A549 (cell line): ENCODE measurements at regions not wholly inside any gene's neighbourhood (a gene's known extent, or its start where the extent isn't known, plus 50 kb on each side); places are given as distances from the start of the nearest gene placed in this dataset.

Source experiments
- ATAC-seq, 2 experiments: fragments of 200-7000 bp in 1 of 2; fragments of >200 bp in 1 of 2; cut with Nextera tagmentation in 1 of 2; cut with Tn5 transposase in 1 of 2; 3 replicates each; pipeline versions ENCODE4 v1.8.0 to v1.9.1; 2018 to 2020; ENCODE audit warnings: mild to moderate bottlenecking in 1 of 2, moderate library complexity in 1 of 2
- CTCF ChIA-PET: fragments of 300-600 bp; sonication (Branson Sonifier 250); formaldehyde crosslinking; extraction: SDS; loops from one replicate; lab custom pipeline; 2021; ENCODE audit warnings: antibody characterized with exemption, inconsistent platforms; lab: Yijun Ruan, JAX
- POLR2A ChIA-PET: fragments of 350-600 bp; formaldehyde crosslinking; extraction: SDS; loops from one replicate; lab custom pipeline; 2021; ENCODE audit warnings: antibody characterized with exemption, inconsistent platforms; lab: Yijun Ruan, JAX
- DNase-seq, 2 experiments: peaks; one replicate each; pipeline versions ENCODE4 v3.0.0 to v3.0.0-alpha.2; 2011 to 2016; ENCODE audit warnings: low read depth in 1 of 2, low spot score in 1 of 2
- FAIRE-seq: peaks from 2 replicates; lab custom pipeline; 2011; peaks lifted over from hg19 to GRCh38; lab: Jason Lieb, UNC
- H3K27ac ChIP-seq, 2 experiments: fragments of >200 bp; sonication (Bioruptor Twin); formaldehyde crosslinking; 3 replicates each; pipeline ENCODE4 v1.5.1; 2016 to 2017
- H3K4me1 ChIP-seq: fragments of >200 bp; sonication (Bioruptor Twin); formaldehyde crosslinking; 3 replicates; pipeline ENCODE4 v1.6.1; 2016
- H3K4me2 ChIP-seq: fragments of >200 bp; sonication (Bioruptor Twin); formaldehyde crosslinking; 3 replicates; pipeline ENCODE4 v1.6.1; 2016
- H3K4me3 ChIP-seq: fragments of >200 bp; sonication (Bioruptor Twin); formaldehyde crosslinking; 3 replicates; pipeline ENCODE4 v1.5.1; 2016
- H3K9me3 ChIP-seq: fragments of >200 bp; sonication (Bioruptor Twin); formaldehyde crosslinking; 3 replicates; pipeline ENCODE4 v1.6.1; 2016
- ATOH8 ChIP-seq: fragments of 250-450 bp; sonication (Bioruptor Pico); IDR thresholded peaks from 2 replicates; pipeline ENCODE4 v1.5.0; 2020; ENCODE audit warnings: low read depth, mild to moderate bottlenecking, moderate library complexity
- BHLHE40 ChIP-seq: IDR thresholded peaks from 2 replicates; pipeline ENCODE4 v1.6.1; 2012; ENCODE audit warnings: low read depth, low read length, inconsistent platforms
- CBX2 ChIP-seq: fragments of 200-600 bp; sonication (generic); IDR thresholded peaks from 2 replicates; pipeline ENCODE4 v1.6.1; 2016; ENCODE audit warnings: low read depth, mild to moderate bottlenecking, borderline replicate concordance
- CBX8 ChIP-seq: fragments of 200-600 bp; sonication (generic); IDR thresholded peaks from 2 replicates; pipeline ENCODE4 v1.6.1; 2016
- EHMT2 ChIP-seq: fragments of 200-600 bp; sonication (generic); IDR thresholded peaks from 2 replicates; pipeline ENCODE4 v1.6.1; 2016; ENCODE audit warnings: antibody characterized with exemption, low read depth, mild to moderate bottlenecking, moderate library complexity
- FOSB ChIP-seq: fragments of 250-450 bp; sonication (Bioruptor Pico); IDR thresholded peaks from 2 replicates; pipeline ENCODE4 v1.5.0; 2020; ENCODE audit warnings: mild to moderate bottlenecking, moderate library complexity
- FOXS1 ChIP-seq: fragments of 250-450 bp; sonication (Bioruptor Pico); IDR thresholded peaks from 2 replicates; pipeline ENCODE4 v1.5.0; 2020; ENCODE audit warnings: mild to moderate bottlenecking, moderate library complexity
- GATA3 ChIP-seq: IDR thresholded peaks from 2 replicates; pipeline ENCODE4 v1.6.1; 2012; ENCODE audit warnings: borderline replicate concordance
- HDAC2 ChIP-seq: fragments of 200-600 bp; sonication (generic); IDR thresholded peaks from 2 replicates; pipeline ENCODE4 v1.6.1; 2016
- HEYL ChIP-seq: fragments of 250-450 bp; sonication (Bioruptor Pico); IDR thresholded peaks from 2 replicates; pipeline ENCODE4 v1.8.0; 2021; ENCODE audit warnings: mild to moderate bottlenecking, moderate library complexity
- HMGXB4 ChIP-seq: fragments of 250-450 bp; sonication (Bioruptor Pico); IDR thresholded peaks from 2 replicates; pipeline ENCODE4 v1.5.0; 2021; ENCODE audit warnings: mild to moderate bottlenecking, moderate library complexity, borderline replicate concordance
- HOXB5 ChIP-seq: fragments of 250-450 bp; sonication (Bioruptor Pico); IDR thresholded peaks from 2 replicates; pipeline ENCODE4 v1.5.0; 2020; ENCODE audit warnings: mild to moderate bottlenecking, moderate library complexity
- JUN ChIP-seq, 2 experiments: fragments of >200 bp; sonication (Bioruptor Twin); formaldehyde crosslinking; IDR thresholded peaks; 2 replicates in 1 of 2; 3 replicates in 1 of 2; pipeline ENCODE4 v1.6.1; 2016 to 2017
- JUNB ChIP-seq: fragments of >200 bp; sonication (Bioruptor Twin); formaldehyde crosslinking; IDR thresholded peaks from 2 replicates; pipeline ENCODE4 v1.6.1; 2016
- KDM1A ChIP-seq: fragments of 200-600 bp; sonication (generic); IDR thresholded peaks from 2 replicates; pipeline ENCODE4 v1.6.1; 2016; ENCODE audit warnings: low read depth, mild to moderate bottlenecking
- MAZ ChIP-seq: fragments of 150-350 bp; IDR thresholded peaks from 2 replicates; pipeline ENCODE4 v1.6.1; 2014; ENCODE audit warnings: antibody characterized with exemption, low read depth, low read length, borderline replicate concordance
- NFE2L2 ChIP-seq: fragments of 150-350 bp; conservative IDR thresholded peaks from 2 replicates; pipeline ENCODE4 v1.6.1; 2014; ENCODE audit warnings: low read length
- NPAS2 ChIP-seq: fragments of 250-450 bp; sonication (Bioruptor Pico); IDR thresholded peaks from 2 replicates; pipeline ENCODE4 v1.8.0; 2022; ENCODE audit warnings: mild to moderate bottlenecking, moderate library complexity, borderline replicate concordance
- POLR2A ChIP-seq: IDR thresholded peaks from 2 replicates; pipeline ENCODE4 v1.6.1; 2012; ENCODE audit warnings: mild to moderate bottlenecking, low read length
- RAD21 ChIP-seq, 2 experiments: fragments of >200 bp in 1 of 2; sonication (Bioruptor Twin) in 1 of 2; formaldehyde crosslinking in 1 of 2; IDR thresholded peaks in 1 of 2; conservative IDR thresholded peaks in 1 of 2; 2 replicates in 1 of 2; 3 replicates in 1 of 2; pipeline ENCODE4 v1.6.1; 2012 to 2018; ENCODE audit warnings: inconsistent platforms in 1 of 2
- RNF2 ChIP-seq: fragments of 200-600 bp; sonication (generic); IDR thresholded peaks from 2 replicates; pipeline ENCODE4 v1.6.1; 2016; ENCODE audit warnings: low read depth, mild to moderate bottlenecking, antibody characterized with exemption, moderate library complexity, borderline replicate concordance
- ZFP36 ChIP-seq: fragments of 450-650 bp; IDR thresholded peaks from 2 replicates; pipeline ENCODE4 v1.6.1; 2014; ENCODE audit warnings: borderline replicate concordance; ENCODE audit not compliant: partially characterized antibody
- ZSCAN20 ChIP-seq: fragments of 250-450 bp; sonication (Bioruptor Pico); IDR thresholded peaks from 2 replicates; pipeline ENCODE4 v1.8.0; 2022; ENCODE audit warnings: mild to moderate bottlenecking, moderate library complexity
- WGBS: methylation state at CpG from one replicate; pipeline ENCODE4 v1.1.6; 2017; ENCODE audit errors: missing lambda C conversion rate; 5-methylcytosine and 5-hydroxymethylcytosine counted together
- TF ChIP-seq, protein P1 (sequence below): fragments of >200 bp; sonication (Bioruptor Twin); formaldehyde crosslinking; IDR thresholded peaks from 3 replicates; pipeline ENCODE4 v1.5.1; 2016
- TF ChIP-seq, protein P2 (sequence below): fragments of 150-350 bp; IDR thresholded peaks from 2 replicates; pipeline ENCODE4 v1.6.1; 2014; ENCODE audit warnings: low read depth, mild to moderate bottlenecking, low read length
- TF ChIP-seq, protein P3 (sequence below): IDR thresholded peaks from 2 replicates; pipeline ENCODE4 v1.6.1; 2012
- TF ChIP-seq, protein P4 (sequence below): fragments of 450-650 bp; IDR thresholded peaks from 2 replicates; pipeline ENCODE4 v1.6.1; 2014; ENCODE audit warnings: antibody characterized with exemption
- TF ChIP-seq, protein P5 (sequence below): IDR thresholded peaks from 2 replicates; pipeline ENCODE4 v1.6.1; 2012

DNA sequence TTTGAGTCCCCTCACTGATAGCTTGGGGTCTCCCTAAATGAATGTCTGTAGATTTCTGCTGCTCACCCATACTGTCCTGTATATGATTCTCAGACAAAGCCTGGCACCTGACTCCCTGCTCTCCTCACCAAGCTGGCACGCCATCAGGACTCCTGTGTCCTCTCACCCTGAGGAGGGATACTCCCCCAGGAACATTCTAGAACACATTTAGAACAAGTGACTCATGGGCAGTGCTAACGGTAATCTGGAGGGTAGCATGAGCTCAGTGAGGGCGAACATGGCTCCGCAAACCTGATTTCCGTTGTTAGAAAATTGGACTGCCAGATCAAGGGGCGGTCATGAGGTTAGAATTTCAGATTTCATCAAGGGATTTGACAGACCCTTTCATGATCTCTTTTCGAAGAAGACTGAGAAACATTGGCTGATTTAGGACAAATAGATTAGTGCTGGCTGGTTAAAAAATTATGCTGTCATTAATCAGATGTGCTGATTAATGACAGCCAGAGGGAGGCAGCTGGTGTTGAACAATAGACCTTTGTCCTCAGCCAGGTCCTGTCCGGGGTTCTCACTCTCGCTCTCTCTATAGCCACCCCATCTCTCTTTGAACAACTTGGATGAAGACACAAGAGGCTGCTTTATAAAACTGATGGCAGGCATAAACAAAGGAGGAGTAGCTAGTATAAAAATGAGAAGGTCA lies 244.3 kb downstream of the PTTG2 start:
- FAIRE-seq, result no peak
- Histone ChIP-seq H3K27ac (no peak overlapping the region), H3K4me1 (no peaks in the 10 kb centered on the region), H3K4me3 (no peak overlapping the region), H3K4me2 (no peak overlapping the region), H3K9me3 (no peaks in the 10 kb centered on the region)
- 66% methylated on average over 9 of the region's 9 CpGs for WGBS
- no peak for TF ChIP-seq MAZ
- TF ChIP-seq GATA3, result no peak
- no peak for TF ChIP-seq HOXB5
- TF ChIP-seq, protein P1, sequence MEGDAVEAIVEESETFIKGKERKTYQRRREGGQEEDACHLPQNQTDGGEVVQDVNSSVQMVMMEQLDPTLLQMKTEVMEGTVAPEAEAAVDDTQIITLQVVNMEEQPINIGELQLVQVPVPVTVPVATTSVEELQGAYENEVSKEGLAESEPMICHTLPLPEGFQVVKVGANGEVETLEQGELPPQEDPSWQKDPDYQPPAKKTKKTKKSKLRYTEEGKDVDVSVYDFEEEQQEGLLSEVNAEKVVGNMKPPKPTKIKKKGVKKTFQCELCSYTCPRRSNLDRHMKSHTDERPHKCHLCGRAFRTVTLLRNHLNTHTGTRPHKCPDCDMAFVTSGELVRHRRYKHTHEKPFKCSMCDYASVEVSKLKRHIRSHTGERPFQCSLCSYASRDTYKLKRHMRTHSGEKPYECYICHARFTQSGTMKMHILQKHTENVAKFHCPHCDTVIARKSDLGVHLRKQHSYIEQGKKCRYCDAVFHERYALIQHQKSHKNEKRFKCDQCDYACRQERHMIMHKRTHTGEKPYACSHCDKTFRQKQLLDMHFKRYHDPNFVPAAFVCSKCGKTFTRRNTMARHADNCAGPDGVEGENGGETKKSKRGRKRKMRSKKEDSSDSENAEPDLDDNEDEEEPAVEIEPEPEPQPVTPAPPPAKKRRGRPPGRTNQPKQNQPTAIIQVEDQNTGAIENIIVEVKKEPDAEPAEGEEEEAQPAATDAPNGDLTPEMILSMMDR, result no peak
- no peak for TF ChIP-seq JUNB
- no peak for TF ChIP-seq POLR2A
- TF ChIP-seq FOXS1, result no peak
- no peak for TF ChIP-seq ZSCAN20
- no peak for TF ChIP-seq HDAC2
- TF ChIP-seq, protein P2, sequence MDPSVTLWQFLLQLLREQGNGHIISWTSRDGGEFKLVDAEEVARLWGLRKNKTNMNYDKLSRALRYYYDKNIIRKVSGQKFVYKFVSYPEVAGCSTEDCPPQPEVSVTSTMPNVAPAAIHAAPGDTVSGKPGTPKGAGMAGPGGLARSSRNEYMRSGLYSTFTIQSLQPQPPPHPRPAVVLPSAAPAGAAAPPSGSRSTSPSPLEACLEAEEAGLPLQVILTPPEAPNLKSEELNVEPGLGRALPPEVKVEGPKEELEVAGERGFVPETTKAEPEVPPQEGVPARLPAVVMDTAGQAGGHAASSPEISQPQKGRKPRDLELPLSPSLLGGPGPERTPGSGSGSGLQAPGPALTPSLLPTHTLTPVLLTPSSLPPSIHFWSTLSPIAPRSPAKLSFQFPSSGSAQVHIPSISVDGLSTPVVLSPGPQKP, result no peak
- no peak for TF ChIP-seq CBX8
- TF ChIP-seq JUN (IDR thresholded peaks at IDR 0.05), result no peak
- no peak for TF ChIP-seq BHLHE40
- TF ChIP-seq RNF2, result no peak
- ChIA-PET CTCF (no interaction called here), POLR2A (no interaction called here)
- no peak for DNase-seq
- no peak for ATAC-seq

GRCh38 chr4:38205261-38205660 lies 245.1 kb downstream of the PTTG2 start:
- Histone ChIP-seq H3K4me2 (no peak overlapping the region), H3K27ac (no peak overlapping the region), H3K4me1 (no peaks in the 10 kb centered on the region), H3K9me3 (no peaks in the 10 kb centered on the region), H3K4me3 (no peak overlapping the region)
- POLR2A ChIA-PET, result no interaction called here
- DNase-seq (no peak), FAIRE-seq (no peak), ATAC-seq (no peak)
- TF ChIP-seq ZFP36 (no peak), NPAS2 (CRISPR knock-in tag) (no peak), JUNB (no peak), CBX2 (no peak), FOSB (CRISPR knock-in tag) (no peak), RAD21 (conservative IDR thresholded peaks at IDR 0.05 in 1 of 2, IDR thresholded peaks at IDR 0.05 in 1 of 2) (no peak), ZSCAN20 (no peak), ATOH8 (CRISPR knock-in tag) (no peak)
- TF ChIP-seq, protein P3, sequence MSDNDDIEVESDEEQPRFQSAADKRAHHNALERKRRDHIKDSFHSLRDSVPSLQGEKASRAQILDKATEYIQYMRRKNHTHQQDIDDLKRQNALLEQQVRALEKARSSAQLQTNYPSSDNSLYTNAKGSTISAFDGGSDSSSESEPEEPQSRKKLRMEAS, result no peak
- CTCF ChIA-PET, result no interaction called here
- 64% methylated on average over 3 of the region's 3 CpGs for WGBS

- ATAC-seq (no peak), FAIRE-seq (no peak), DNase-seq (no peak)
- H3K4me3 ChIP-seq, result no peak overlapping the region
- ChIA-PET POLR2A (no interaction called here), CTCF (no interaction called here)
- no peaks in the 10 kb centered on the region for H3K9me3 ChIP-seq
- no peak overlapping the region for H3K27ac ChIP-seq
- WGBS, result 74% methylated on average over 2 of the region's 2 CpGs
- H3K4me2 ChIP-seq, result no peak overlapping the region
- H3K4me1 ChIP-seq, result no peaks in the 10 kb centered on the region
- TF ChIP-seq HOXB5, result no peak
- TF ChIP-seq NFE2L2, result no peak
- TF ChIP-seq, protein P4, sequence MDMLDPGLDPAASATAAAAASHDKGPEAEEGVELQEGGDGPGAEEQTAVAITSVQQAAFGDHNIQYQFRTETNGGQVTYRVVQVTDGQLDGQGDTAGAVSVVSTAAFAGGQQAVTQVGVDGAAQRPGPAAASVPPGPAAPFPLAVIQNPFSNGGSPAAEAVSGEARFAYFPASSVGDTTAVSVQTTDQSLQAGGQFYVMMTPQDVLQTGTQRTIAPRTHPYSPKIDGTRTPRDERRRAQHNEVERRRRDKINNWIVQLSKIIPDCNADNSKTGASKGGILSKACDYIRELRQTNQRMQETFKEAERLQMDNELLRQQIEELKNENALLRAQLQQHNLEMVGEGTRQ, result no peak
- TF ChIP-seq, protein P5, sequence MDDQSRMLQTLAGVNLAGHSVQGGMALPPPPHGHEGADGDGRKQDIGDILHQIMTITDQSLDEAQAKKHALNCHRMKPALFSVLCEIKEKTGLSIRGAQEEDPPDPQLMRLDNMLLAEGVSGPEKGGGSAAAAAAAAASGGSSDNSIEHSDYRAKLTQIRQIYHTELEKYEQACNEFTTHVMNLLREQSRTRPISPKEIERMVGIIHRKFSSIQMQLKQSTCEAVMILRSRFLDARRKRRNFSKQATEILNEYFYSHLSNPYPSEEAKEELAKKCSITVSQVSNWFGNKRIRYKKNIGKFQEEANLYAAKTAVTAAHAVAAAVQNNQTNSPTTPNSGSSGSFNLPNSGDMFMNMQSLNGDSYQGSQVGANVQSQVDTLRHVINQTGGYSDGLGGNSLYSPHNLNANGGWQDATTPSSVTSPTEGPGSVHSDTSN, result no peak
- TF ChIP-seq KDM1A, result no peak
- TF ChIP-seq JUNB, result no peak
- no peak for TF ChIP-seq MAZ
- no peak for TF ChIP-seq HEYL (CRISPR knock-in tag)
- no peak for TF ChIP-seq HMGXB4 (CRISPR knock-in tag)
- no peak for TF ChIP-seq FOXS1
- no peak for TF ChIP-seq ZFP36
- no peak for TF ChIP-seq EHMT2
- no peak for TF ChIP-seq FOSB (CRISPR knock-in tag)
Observed at GRCh38 chr4:38207110-38207457, 246.9 kb downstream of the PTTG2 start.
